Dedifferentiated amniotic fluid mesenchymal stem cell (primary cell): ENCODE measurements at regions not wholly inside any gene's neighbourhood (a gene's known extent, or its start where the extent isn't known, plus 50 kb on each side); places are given as distances from the start of the nearest gene placed in this dataset.
"Not testable (repeated sequence)": the region's sequence is repeated elsewhere in the genome, so short reads cannot be mapped to it uniquely, and the experiment has no call there.

ENCODE experiments used
- DNase-seq: peaks from one replicate; pipeline ENCODE4 v3.0.0-alpha.2; 2016; ENCODE audit errors: extremely low spot score

- DNase-seq: not testable (repeated sequence)
Observed at GRCh38 chrX:65825226-65825625, 157.8 kb downstream of the MSN start.

- DNase-seq: no peak
Observed at GRCh38 chrX:65821721-65822496, 154.5 kb downstream of the MSN start.

- DNase-seq: not testable (repeated sequence)
Observed at GRCh38 chrX:65819983-65820382, 152.5 kb downstream of the MSN start.

- DNase-seq: no peak
Observed at GRCh38 chrX:65813245-65813644, 145.8 kb downstream of the MSN start.

- no peak for DNase-seq
Observed at GRCh38 chrX:65811558-65812228, 144.2 kb downstream of the MSN start.
